Fibroblast of skin of scalp (primary cell): ENCODE measurements at regions not wholly inside any gene's neighbourhood (a gene's known extent, or its start where the extent isn't known, plus 50 kb on each side); places are given as distances from the start of the nearest gene placed in this dataset.

Experiments used
- DNase-seq: peaks from one replicate; pipeline ENCODE4 v3.0.0-alpha.2; 2013

- DNase-seq, result no peak
These were observed 114.1 kb downstream of the SLC16A9 start for GRCh38 chr10:59595593-59595992.

GRCh38 chr10:59593768-59594167 lies 115.9 kb downstream of the SLC16A9 start:
- no peak for DNase-seq

GRCh38 chr10:59589796-59590195 lies 119.9 kb downstream of the SLC16A9 start:
- DNase-seq, result no peak

GRCh38 chr10:59588791-59589190 lies 120.9 kb downstream of the SLC16A9 start:
- DNase-seq, result no peak

GRCh38 chr10:59587756-59588140 lies 121.9 kb downstream of the SLC16A9 start:
- DNase-seq, result no peak

GRCh38 chr10:59587083-59587755 lies 122.4 kb downstream of the SLC16A9 start:
- no peak for DNase-seq

- no peak for DNase-seq
These were observed 123.2 kb downstream of the SLC16A9 start for GRCh38 chr10:59586407-59586891.

GRCh38 chr10:59585046-59585700 lies 124.5 kb downstream of the SLC16A9 start:
- peak; percentile 22 for DNase-seq

- no peak for DNase-seq
These were observed 126.9 kb downstream of the SLC16A9 start for GRCh38 chr10:59582780-59583179.

- DNase-seq, result no peak
These were observed 127.6 kb downstream of the SLC16A9 start for GRCh38 chr10:59582058-59582457.

- DNase-seq, result peak; percentile 36
These were observed 129.4 kb downstream of the SLC16A9 start for GRCh38 chr10:59580026-59580863.

- DNase-seq, result no peak
These were observed 130.9 kb downstream of the SLC16A9 start for GRCh38 chr10:59578741-59579140.

- no peak for DNase-seq
These were observed 131.7 kb downstream of the SLC16A9 start for GRCh38 chr10:59577984-59578383.

GRCh38 chr10:59575269-59575668 lies 134.4 kb downstream of the SLC16A9 start:
- DNase-seq, result no peak

GRCh38 chr10:59563531-59563930 lies 146.1 kb downstream of the SLC16A9 start:
- DNase-seq, result peak; percentile 38

- peak; percentile 32 for DNase-seq
These were observed 147.5 kb downstream of the SLC16A9 start for GRCh38 chr10:59562126-59562525.

- DNase-seq, result peak; percentile 22
These were observed 148.1 kb downstream of the SLC16A9 start for GRCh38 chr10:59561477-59562121.

- DNase-seq, result no peak
These were observed 148.7 kb downstream of the SLC16A9 start for GRCh38 chr10:59560990-59561389.

GRCh38 chr10:59560161-59560560 lies 149.5 kb downstream of the SLC16A9 start:
- DNase-seq, result no peak

GRCh38 chr10:59558066-59558465 lies 151.6 kb downstream of the SLC16A9 start:
- no peak for DNase-seq

- DNase-seq, result no peak
These were observed 152.0 kb downstream of the SLC16A9 start for GRCh38 chr10:59557642-59558041.

GRCh38 chr10:59557052-59557451 lies 152.6 kb downstream of the SLC16A9 start:
- peak; percentile 11 for DNase-seq
